A549 (cell line): ENCODE measurements at regions not wholly inside any gene's neighbourhood (a gene's known extent, or its start where the extent isn't known, plus 50 kb on each side); places are given as distances from the start of the nearest gene placed in this dataset.

ENCODE experiments used
- CBX8 ChIP-seq: fragments of 200-600 bp; sonication (generic); IDR thresholded peaks from 2 replicates; pipeline ENCODE4 v1.6.1; 2016
- CEBPB ChIP-seq, 2 experiments: fragments of >200 bp in 1 of 2; sonication (Bioruptor Twin) in 1 of 2; formaldehyde crosslinking in 1 of 2; IDR thresholded peaks; 2 replicates each; pipeline ENCODE4 v1.6.1; 2012 to 2016
- CHD2 ChIP-seq: fragments of 150-350 bp; IDR thresholded peaks from 2 replicates; pipeline ENCODE4 v1.6.1; 2014; ENCODE audit warnings: low read length; ENCODE audit not compliant: partially characterized antibody
- CTCF ChIP-seq: fragments of >200 bp; sonication (Bioruptor Twin); formaldehyde crosslinking; IDR thresholded peaks from 3 replicates; pipeline ENCODE4 v1.5.1; 2016
- EP300 ChIP-seq, 2 experiments: fragments of >200 bp; sonication (Bioruptor Twin); formaldehyde crosslinking; IDR thresholded peaks; 2 replicates in 1 of 2; 3 replicates in 1 of 2; pipeline ENCODE4 v1.6.1; 2016 to 2017
- HDAC2 ChIP-seq: fragments of 200-600 bp; sonication (generic); IDR thresholded peaks from 2 replicates; pipeline ENCODE4 v1.6.1; 2016
- JUN ChIP-seq, 2 experiments: fragments of >200 bp; sonication (Bioruptor Twin); formaldehyde crosslinking; IDR thresholded peaks; 2 replicates in 1 of 2; 3 replicates in 1 of 2; pipeline ENCODE4 v1.6.1; 2016 to 2017
- MYC ChIP-seq: IDR thresholded peaks from 2 replicates; pipeline ENCODE4 v1.6.1; 2012; ENCODE audit warnings: mild to moderate bottlenecking, inconsistent platforms, low read length, improper control_type of control experiment, borderline replicate concordance
- PHF8 ChIP-seq: fragments of 200-600 bp; sonication (generic); IDR thresholded peaks from 2 replicates; pipeline ENCODE4 v1.6.1; 2016; ENCODE audit warnings: low read depth, mild to moderate bottlenecking, antibody characterized with exemption, moderate library complexity, borderline replicate concordance
- POLR2A ChIP-seq: IDR thresholded peaks from 2 replicates; pipeline ENCODE4 v1.6.1; 2012; ENCODE audit warnings: mild to moderate bottlenecking, low read length
- POLR2AphosphoS2 ChIP-seq: conservative IDR thresholded peaks from 2 replicates; pipeline ENCODE4 v1.6.1; 2012; ENCODE audit warnings: low read length, improper control_type of control experiment, inconsistent platforms
- RFX5 ChIP-seq: fragments of 450-650 bp; IDR thresholded peaks from 2 replicates; pipeline ENCODE4 v1.7.1; 2014; ENCODE audit warnings: antibody characterized with exemption, mild to moderate bottlenecking, moderate library complexity
- SREBF2 ChIP-seq: fragments of 450-650 bp; IDR thresholded peaks from 2 replicates; pipeline ENCODE4 v1.6.1; 2014; ENCODE audit warnings: mild to moderate bottlenecking, moderate library complexity
- TF ChIP-seq, protein P1 (sequence below): IDR thresholded peaks from 2 replicates; pipeline ENCODE4 v1.6.1; 2012; ENCODE audit warnings: low read depth, borderline replicate concordance

GRCh38 chr17:77455891-77456260 is 315.1 kb downstream of the SEC14L1 start:
- TF ChIP-seq RFX5 (no peak), POLR2A (no peak), CTCF (no peak), POLR2AphosphoS2 (no peak), PHF8 (no peak), MYC (no peak), CHD2 (no peak), CEBPB (IDR thresholded peaks at IDR 0.05) (no peak), HDAC2 (no peak), JUN (IDR thresholded peaks at IDR 0.05) (no peak), CBX8 (no peak), EP300 (IDR thresholded peaks at IDR 0.05) (no peak), SREBF2 (no peak)
- TF ChIP-seq, protein P1, sequence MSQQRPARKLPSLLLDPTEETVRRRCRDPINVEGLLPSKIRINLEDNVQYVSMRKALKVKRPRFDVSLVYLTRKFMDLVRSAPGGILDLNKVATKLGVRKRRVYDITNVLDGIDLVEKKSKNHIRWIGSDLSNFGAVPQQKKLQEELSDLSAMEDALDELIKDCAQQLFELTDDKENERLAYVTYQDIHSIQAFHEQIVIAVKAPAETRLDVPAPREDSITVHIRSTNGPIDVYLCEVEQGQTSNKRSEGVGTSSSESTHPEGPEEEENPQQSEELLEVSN = no peak
